Smooth muscle cell (in vitro differentiated cells): ENCODE measurements at regions not wholly inside any gene's neighbourhood (a gene's known extent, or its start where the extent isn't known, plus 50 kb on each side); places are given as distances from the start of the nearest gene placed in this dataset.
"Not testable (repeated sequence)": the region's sequence is repeated elsewhere in the genome, so short reads cannot be mapped to it uniquely, and the experiment has no call there.

Source experiments
- DNase-seq: peaks from one replicate; lab custom pipeline; 2025; ENCODE audit not compliant: unreplicated experiment; lab: John Stamatoyannopoulos, UW
- H2AFZ ChIP-seq: fragments of 200-600 bp; sonication (generic); 2 replicates; pipeline ENCODE4 v1.6.0; 2016; ENCODE audit warnings: antibody characterized with exemption, low read depth, mild to moderate bottlenecking
- H3F3A ChIP-seq: fragments of 200-600 bp; sonication (generic); 2 replicates; pipeline ENCODE4 v1.6.0; 2017; ENCODE audit warnings: antibody characterized with exemption, low read depth
- H3K27ac ChIP-seq: fragments of 200-600 bp; sonication (generic); 2 replicates; pipeline ENCODE4 v1.5.1; 2016; ENCODE audit warnings: low read depth, mild to moderate bottlenecking
- H3K27me3 ChIP-seq: fragments of 200-600 bp; sonication (generic); 2 replicates; pipeline ENCODE4 v1.6.1; 2016; ENCODE audit warnings: low read depth, mild to moderate bottlenecking
- H3K36me3 ChIP-seq: fragments of 200-600 bp; sonication (generic); 2 replicates; pipeline ENCODE4 v1.5.1; 2016; ENCODE audit warnings: low read depth
- H3K4me1 ChIP-seq: fragments of 200-600 bp; sonication (generic); 2 replicates; pipeline ENCODE4 v1.5.1; 2016; ENCODE audit warnings: low read depth
- H3K4me2 ChIP-seq: fragments of 200-600 bp; sonication (generic); 2 replicates; pipeline ENCODE4 v1.6.0; 2016; ENCODE audit warnings: mild to moderate bottlenecking
- H3K4me3 ChIP-seq: fragments of 200-600 bp; sonication (generic); 2 replicates; pipeline ENCODE4 v1.5.1; 2016; ENCODE audit warnings: mild to moderate bottlenecking
- H3K79me2 ChIP-seq: fragments of 200-600 bp; sonication (generic); 2 replicates; pipeline ENCODE4 v1.6.0; 2016; ENCODE audit warnings: low read depth, mild to moderate bottlenecking
- H3K9ac ChIP-seq: fragments of 200-600 bp; sonication (generic); 2 replicates; pipeline ENCODE4 v1.6.0; 2016; ENCODE audit warnings: low read depth
- H3K9me3 ChIP-seq: fragments of 200-600 bp; sonication (generic); replicated peaks from 2 replicates; pipeline ENCODE4 v1.5.1; 2016; ENCODE audit warnings: low read depth
- H4K20me1 ChIP-seq: fragments of 200-600 bp; sonication (generic); 2 replicates; pipeline ENCODE4 v1.6.0; 2016; ENCODE audit warnings: low read depth
- WGBS: methylation state at CpG from one replicate; pipeline ENCODE4 v1.1.7; 2016; ENCODE audit warnings: low lambda C conversion rate; 5-methylcytosine and 5-hydroxymethylcytosine counted together
- TF ChIP-seq, protein P1 (sequence below): fragments of 200-600 bp; sonication (generic); IDR thresholded peaks from 2 replicates; pipeline ENCODE4 v1.5.1; 2017; ENCODE audit warnings: borderline replicate concordance, mild to moderate bottlenecking, antibody characterized with exemption; ENCODE audit not compliant: insufficient read depth, poor library complexity, severe bottlenecking

DNA sequence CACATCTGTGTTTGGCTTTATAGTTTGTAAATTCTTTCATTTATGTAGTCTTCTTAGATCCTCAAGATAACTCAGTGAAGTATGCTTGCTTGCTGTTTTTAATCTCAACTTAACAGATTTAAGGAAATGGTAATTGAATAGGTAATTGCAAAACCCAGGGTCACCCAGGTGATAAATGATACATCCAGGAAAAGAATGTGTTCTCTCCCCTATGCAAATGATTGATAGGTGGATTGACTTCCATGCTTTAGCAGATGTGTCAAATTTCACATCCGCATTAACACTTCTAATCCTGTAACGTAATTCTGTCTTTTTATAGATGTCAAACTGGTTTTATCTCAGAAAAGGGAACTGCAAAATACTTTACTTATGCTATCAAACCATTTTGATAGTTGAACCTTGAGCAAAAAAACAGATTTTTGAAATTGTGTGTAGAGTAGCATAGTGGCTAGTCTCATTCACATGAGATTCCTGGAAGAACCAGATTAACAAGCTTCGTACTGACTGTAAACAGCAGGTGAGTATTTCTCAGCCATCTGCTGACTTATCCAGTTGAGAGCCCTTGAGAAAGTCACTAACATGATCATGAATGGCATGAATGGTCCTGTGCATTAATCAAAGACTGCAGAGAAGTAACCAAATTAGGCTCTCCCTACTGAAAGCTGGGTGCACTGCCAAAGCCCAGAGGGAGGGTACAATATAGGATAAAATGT is 86.7 kb upstream of the PAM start:
- Histone ChIP-seq H3K9ac (no peak overlapping the region), H3K4me2 (no peak overlapping the region), H3K4me1 (peaks cover 24% of the 10 kb centered on the region), H3K36me3 (no peaks in the 10 kb centered on the region), H3K27ac (no peak overlapping the region), H3K27me3 (no peaks in the 10 kb centered on the region), H3F3A (no peaks in the 10 kb centered on the region), H3K79me2 (no peaks in the 10 kb centered on the region), H2AFZ (no peak overlapping the region), H3K9me3 (no peaks in the 10 kb centered on the region), H4K20me1 (no peaks in the 10 kb centered on the region), H3K4me3 (no peak overlapping the region)
- WGBS = 63% methylated on average over 3 of the region's 3 CpGs
- no peak for DNase-seq
- TF ChIP-seq, protein P1, sequence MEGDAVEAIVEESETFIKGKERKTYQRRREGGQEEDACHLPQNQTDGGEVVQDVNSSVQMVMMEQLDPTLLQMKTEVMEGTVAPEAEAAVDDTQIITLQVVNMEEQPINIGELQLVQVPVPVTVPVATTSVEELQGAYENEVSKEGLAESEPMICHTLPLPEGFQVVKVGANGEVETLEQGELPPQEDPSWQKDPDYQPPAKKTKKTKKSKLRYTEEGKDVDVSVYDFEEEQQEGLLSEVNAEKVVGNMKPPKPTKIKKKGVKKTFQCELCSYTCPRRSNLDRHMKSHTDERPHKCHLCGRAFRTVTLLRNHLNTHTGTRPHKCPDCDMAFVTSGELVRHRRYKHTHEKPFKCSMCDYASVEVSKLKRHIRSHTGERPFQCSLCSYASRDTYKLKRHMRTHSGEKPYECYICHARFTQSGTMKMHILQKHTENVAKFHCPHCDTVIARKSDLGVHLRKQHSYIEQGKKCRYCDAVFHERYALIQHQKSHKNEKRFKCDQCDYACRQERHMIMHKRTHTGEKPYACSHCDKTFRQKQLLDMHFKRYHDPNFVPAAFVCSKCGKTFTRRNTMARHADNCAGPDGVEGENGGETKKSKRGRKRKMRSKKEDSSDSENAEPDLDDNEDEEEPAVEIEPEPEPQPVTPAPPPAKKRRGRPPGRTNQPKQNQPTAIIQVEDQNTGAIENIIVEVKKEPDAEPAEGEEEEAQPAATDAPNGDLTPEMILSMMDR = no peak

DNA sequence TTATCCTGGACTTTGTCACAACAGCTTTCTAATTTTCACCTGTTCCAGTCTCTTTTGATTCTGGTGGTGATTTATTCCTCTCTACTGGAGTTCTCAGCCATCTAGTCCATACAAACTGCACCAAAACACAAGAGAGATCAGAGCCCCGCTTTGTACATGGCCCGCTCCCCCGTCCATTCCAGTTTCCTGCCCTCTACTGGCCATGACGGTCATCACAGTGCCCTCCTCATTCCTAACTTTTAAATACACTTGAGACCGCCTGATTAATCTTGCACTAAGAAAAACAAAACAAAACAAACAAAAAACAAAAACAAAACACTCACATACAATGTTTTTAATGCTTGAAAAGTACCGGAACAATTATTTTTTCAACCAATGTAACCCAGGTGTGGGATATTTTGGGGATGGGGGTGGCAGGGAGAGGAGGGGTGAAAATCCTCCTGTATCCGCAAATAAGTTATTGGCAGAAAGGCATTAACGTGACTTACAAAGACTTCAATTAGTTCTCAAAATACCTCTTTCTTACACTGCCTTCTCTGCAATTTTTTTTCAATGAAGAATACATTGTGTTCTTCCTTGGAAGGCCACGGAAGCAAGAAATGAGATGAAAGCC is 84.8 kb upstream of the PAM start:
- peak overlapping the region; percentile 14 for H3K9ac ChIP-seq
- no peaks in the 10 kb centered on the region for H3K9me3 ChIP-seq
- peak overlapping the region; percentile 64 for H3K4me3 ChIP-seq
- H3K4me1 ChIP-seq = peaks cover 16% of the 10 kb centered on the region
- H2AFZ ChIP-seq = peak overlapping the region; percentile 99
- no peak overlapping the region for H3K27ac ChIP-seq
- DNase-seq = no peak
- WGBS = 54% methylated on average over 9 of the region's 9 CpGs
- H3K4me2 ChIP-seq = peak overlapping the region; percentile 89
- H3K79me2 ChIP-seq = no peaks in the 10 kb centered on the region
- H3K36me3 ChIP-seq = no peaks in the 10 kb centered on the region
- no peaks in the 10 kb centered on the region for H3F3A ChIP-seq
- TF ChIP-seq, protein P1 = peak; percentile 68
- H3K27me3 ChIP-seq = no peaks in the 10 kb centered on the region
- no peaks in the 10 kb centered on the region for H4K20me1 ChIP-seq

DNA sequence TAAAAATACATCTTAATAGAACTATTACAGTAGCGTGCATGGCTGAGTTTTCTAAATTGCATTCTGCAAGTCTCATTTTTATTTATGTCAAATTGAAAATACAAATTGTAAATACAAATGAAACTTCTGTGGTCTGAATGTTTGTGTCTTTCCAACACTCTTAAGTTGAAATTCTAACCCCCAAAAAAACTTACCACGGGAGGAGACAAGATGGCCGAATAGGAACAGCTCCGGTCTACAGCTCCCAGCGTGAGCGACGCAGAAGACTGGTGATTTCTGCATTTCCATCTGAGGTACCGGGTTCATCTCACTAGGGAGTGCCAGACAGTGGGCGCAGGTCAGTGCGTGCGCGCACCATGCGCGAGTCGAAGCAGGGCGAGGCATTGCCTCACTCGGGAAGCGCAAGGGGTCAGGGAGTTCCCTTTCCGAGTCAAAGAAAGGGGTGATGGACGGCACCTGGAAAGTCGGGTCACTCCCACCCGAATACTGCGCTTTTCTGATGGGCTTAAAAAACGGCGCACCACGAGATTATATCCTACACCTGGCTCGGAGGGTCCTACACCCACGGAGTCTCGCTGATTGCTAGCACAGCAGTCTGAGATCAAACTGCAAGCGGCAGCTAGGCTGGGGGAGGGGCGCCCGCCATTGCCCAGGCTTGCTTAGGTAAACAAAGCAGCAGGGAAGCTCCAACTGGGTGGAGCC is 83.9 kb upstream of the PAM start:
- not testable (repeated sequence) for DNase-seq, H3F3A ChIP-seq, H3K4me1 ChIP-seq, H3K27me3 ChIP-seq, H4K20me1 ChIP-seq, H3K9me3 ChIP-seq, H3K79me2 ChIP-seq, H3K36me3 ChIP-seq
- 14% methylated on average over 32 of the region's 32 CpGs for WGBS
- H3K4me3 ChIP-seq = peak overlapping the region; percentile 64
- peak overlapping the region; percentile 99 for H2AFZ ChIP-seq
- peak overlapping the region; percentile 23 for H3K27ac ChIP-seq
- H3K4me2 ChIP-seq = peak overlapping the region; percentile 89
- H3K9ac ChIP-seq = peak overlapping the region; percentile 14

DNA sequence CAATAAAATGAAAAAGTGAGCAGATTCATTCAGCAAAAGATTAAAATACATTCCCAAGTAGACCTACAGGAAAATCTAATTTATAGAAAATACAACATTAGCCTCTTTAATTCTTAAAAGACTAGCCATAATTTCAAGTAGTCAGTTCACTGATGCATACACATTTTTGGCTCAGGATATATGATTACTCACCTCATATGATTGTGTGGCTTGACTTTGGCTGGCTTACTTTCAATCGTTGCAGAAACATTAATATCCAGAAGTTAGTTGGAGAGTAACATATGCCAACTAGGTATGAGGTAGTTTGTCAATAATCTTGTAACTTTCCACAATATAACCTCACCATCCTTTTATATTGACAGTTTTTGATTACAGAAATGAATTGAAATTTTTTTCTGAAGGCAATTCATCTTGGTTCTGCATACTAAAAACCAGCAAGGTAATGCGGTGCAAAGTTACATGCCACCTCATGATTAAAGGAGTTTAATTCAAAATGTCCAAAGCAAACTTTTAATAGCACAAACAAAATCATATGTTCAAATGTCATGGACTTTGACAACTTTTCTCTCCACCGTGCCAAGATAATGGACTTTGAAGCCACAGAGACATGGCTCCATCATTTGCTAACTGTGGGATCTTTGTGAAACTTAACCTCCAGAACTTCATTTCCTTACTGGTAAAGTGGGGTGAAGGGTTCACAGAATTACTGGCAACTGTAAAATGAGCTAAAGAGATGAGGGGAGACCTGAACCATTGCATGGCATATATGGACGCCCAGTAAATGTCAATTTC is 76.6 kb upstream of the PAM start:
- Histone ChIP-seq H3K9ac (no peak overlapping the region), H4K20me1 (no peaks in the 10 kb centered on the region), H3K79me2 (no peaks in the 10 kb centered on the region), H3K4me1 (no peaks in the 10 kb centered on the region), H3K36me3 (no peaks in the 10 kb centered on the region), H3F3A (no peaks in the 10 kb centered on the region), H3K4me3 (no peak overlapping the region), H3K27me3 (no peaks in the 10 kb centered on the region), H3K4me2 (no peak overlapping the region), H3K9me3 (no peaks in the 10 kb centered on the region), H2AFZ (no peak overlapping the region), H3K27ac (no peak overlapping the region)
- 90% methylated on average over 4 of the region's 4 CpGs for WGBS
- no peak for DNase-seq
- TF ChIP-seq, protein P1 = no peak
